CD4-positive, alpha-beta memory T cell (primary cell): ENCODE measurements at regions not wholly inside any gene's neighbourhood (a gene's known extent, or its start where the extent isn't known, plus 50 kb on each side); places are given as distances from the start of the nearest gene placed in this dataset.
"Not testable (repeated sequence)": the region's sequence is repeated elsewhere in the genome, so short reads cannot be mapped to it uniquely, and the experiment has no call there.

Source experiments
- CTCF ChIA-PET: fragments of 350-600 bp; sonication (Branson Sonifier 250); formaldehyde crosslinking; loops from one replicate; lab custom pipeline; 2021; ENCODE audit warnings: inconsistent platforms; ENCODE audit not compliant: partially characterized antibody; lab: Charles Lee
- POLR2A ChIA-PET: fragments of 350-600 bp; sonication (Branson Sonifier 250); formaldehyde crosslinking; loops from one replicate; lab custom pipeline; 2021; ENCODE audit not compliant: partially characterized antibody; lab: Charles Lee
- DNase-seq, 5 donors: peaks; one replicate each; pipeline versions ENCODE4 v3.0.0 to v3.0.0-alpha.2; 2020 to 2022; ENCODE audit warnings: mixed read lengths in 1 of 5
- H3K27ac ChIP-seq: one replicate; pipeline ENCODE4 v1.7.0; 2013; ENCODE audit warnings: low read depth, low read length
- H3K27me3 ChIP-seq: 2 replicates; pipeline ENCODE4 v1.7.0; 2013; ENCODE audit warnings: mild to moderate bottlenecking, low read length, moderate library complexity; ENCODE audit not compliant: insufficient read depth
- H3K36me3 ChIP-seq: 2 replicates; pipeline ENCODE4 v1.7.0; 2013; ENCODE audit warnings: mild to moderate bottlenecking, low read length, moderate library complexity; ENCODE audit not compliant: insufficient read depth
- H3K4me1 ChIP-seq: 2 replicates; pipeline ENCODE4 v1.7.0; 2013; ENCODE audit warnings: mild to moderate bottlenecking, low read length, moderate library complexity; ENCODE audit not compliant: insufficient read depth
- H3K4me3 ChIP-seq, 2 donors: one replicate each; pipeline ENCODE4 v1.7.0; 2013; ENCODE audit warnings: low read length in 2 of 2, mild to moderate bottlenecking in 1 of 2
- H3K9me3 ChIP-seq, 2 donors: one replicate each; pipeline ENCODE4 v1.7.0; 2013; ENCODE audit warnings: low read length in 2 of 2, control low read depth in 1 of 2; ENCODE audit not compliant: control insufficient read depth in 1 of 2
- H3K27ac Mint-ChIP-seq, 7 donors: one replicate each; pipeline ENCODE4 v1.8.0; 2020 to 2021; ENCODE audit warnings: mixed read lengths in 7 of 7, mild to moderate bottlenecking in 6 of 7, inconsistent platforms in 3 of 7, moderate library complexity in 3 of 7
- H3K27me3 Mint-ChIP-seq, 2 donors: one replicate each; pipeline ENCODE4 v1.8.0; 2020 to 2021; ENCODE audit warnings: mixed read lengths in 2 of 2
- H3K36me3 Mint-ChIP-seq, 2 donors: one replicate each; pipeline ENCODE4 v1.8.0; 2020 to 2021; ENCODE audit warnings: mixed read lengths in 2 of 2, inconsistent platforms in 1 of 2, mild to moderate bottlenecking in 1 of 2
- H3K4me1 Mint-ChIP-seq, 4 donors: one replicate each; pipeline ENCODE4 v1.8.0; 2020 to 2021; ENCODE audit warnings: mixed read lengths in 4 of 4, mild to moderate bottlenecking in 1 of 4
- H3K4me3 Mint-ChIP-seq, 8 donors: one replicate each; pipeline ENCODE4 v1.8.0; 2020 to 2021; ENCODE audit warnings: mixed read lengths in 8 of 8, mild to moderate bottlenecking in 7 of 8, moderate library complexity in 6 of 8, inconsistent platforms in 3 of 8
- H3K9me3 Mint-ChIP-seq, 8 donors: one replicate each; pipeline ENCODE4 v1.8.0; 2020 to 2021; ENCODE audit warnings: mixed read lengths in 8 of 8, mild to moderate bottlenecking in 5 of 8, inconsistent platforms in 3 of 8, moderate library complexity in 1 of 8
- intact Hi-C: fragments of 100-400 bp; cut with micrococcal nuclease; formaldehyde crosslinking; loops from one replicate; pipeline ENCODE4 v1.15.1; 2023

- no peak for DNase-seq
- intact Hi-C loops: no loop called here
- Mint-ChIP-seq H3K27ac (no peak overlapping the region), H3K4me1 (no peaks in the 10 kb centered on the region), H3K36me3 (peaks cover 0 to 1% of the 10 kb centered on the region in 2 donors), H3K4me3 (no peak overlapping the region), H3K9me3 (peaks cover 0 to 6% (median 3%) of the 10 kb centered on the region in 8 donors), H3K27me3 (no peaks in the 10 kb centered on the region)
- Histone ChIP-seq H3K9me3 (no peaks in the 10 kb centered on the region), H3K27me3 (no peaks in the 10 kb centered on the region), H3K36me3 (no peaks in the 10 kb centered on the region), H3K4me3 (no peak overlapping the region), H3K27ac (no peak overlapping the region), H3K4me1 (no peaks in the 10 kb centered on the region)
- CTCF ChIA-PET: no interaction called here
- POLR2A ChIA-PET: no interaction called here
Observed at GRCh38 chr16:65375651-65376050, 253.8 kb upstream of the CDH11 start.

GRCh38 chr16:65373097-65373496, 251.2 kb upstream of the CDH11 start:
- no peak overlapping the region for H3K4me3 Mint-ChIP-seq
- intact Hi-C loops: no loop called here

GRCh38 chr16:65372171-65372570, 250.3 kb upstream of the CDH11 start:
- H3K4me1 Mint-ChIP-seq: no peaks in the 10 kb centered on the region
- intact Hi-C loops: no loop called here
- H3K36me3 Mint-ChIP-seq: peaks cover 0 to 1% of the 10 kb centered on the region in 2 donors

More at GRCh38 chr16:65373097-65373496, 251.2 kb upstream of the CDH11 start:
- no peaks in the 10 kb centered on the region for H3K4me1 Mint-ChIP-seq
- no peaks in the 10 kb centered on the region for H3K27me3 Mint-ChIP-seq
- Histone ChIP-seq H3K27ac (no peak overlapping the region), H3K4me3 (no peak overlapping the region), H3K4me1 (no peaks in the 10 kb centered on the region), H3K9me3 (no peaks in the 10 kb centered on the region), H3K27me3 (no peaks in the 10 kb centered on the region), H3K36me3 (no peaks in the 10 kb centered on the region)
- H3K36me3 Mint-ChIP-seq: peaks cover 0 to 1% of the 10 kb centered on the region in 2 donors
- DNase-seq: no peak
- H3K27ac Mint-ChIP-seq: no peak overlapping the region
- peaks cover 0 to 14% (median 6%) of the 10 kb centered on the region in 8 donors for H3K9me3 Mint-ChIP-seq
- ChIA-PET CTCF (no interaction called here), POLR2A (no interaction called here)

GRCh38 chr16:65365732-65366715, 244.2 kb upstream of the CDH11 start:
- no peak overlapping the region for H3K27ac Mint-ChIP-seq
- intact Hi-C loops: no loop called here
- H3K4me3 ChIP-seq: no peak overlapping the region
- DNase-seq: no peak
- no peaks in the 10 kb centered on the region for H3K27me3 Mint-ChIP-seq
- peaks cover 0 to 11% (median 5%) of the 10 kb centered on the region in 8 donors for H3K9me3 Mint-ChIP-seq
- no peak overlapping the region for H3K4me3 Mint-ChIP-seq
- ChIA-PET CTCF (no interaction called here), POLR2A (no interaction called here)
- H3K36me3 ChIP-seq: no peaks in the 10 kb centered on the region
- no peaks in the 10 kb centered on the region for H3K27me3 ChIP-seq
- no peaks in the 10 kb centered on the region for H3K36me3 Mint-ChIP-seq
- H3K9me3 ChIP-seq: no peaks in the 10 kb centered on the region
- H3K4me1 Mint-ChIP-seq: no peaks in the 10 kb centered on the region
- no peak overlapping the region for H3K27ac ChIP-seq
- H3K4me1 ChIP-seq: no peaks in the 10 kb centered on the region

More at GRCh38 chr16:65372171-65372570, 250.3 kb upstream of the CDH11 start:
- no peak overlapping the region for H3K27ac ChIP-seq
- no peaks in the 10 kb centered on the region for H3K9me3 ChIP-seq
- H3K27me3 ChIP-seq: no peaks in the 10 kb centered on the region
- Mint-ChIP-seq H3K4me3 (no peak overlapping the region), H3K9me3 (peaks cover 0 to 15% (median 6%) of the 10 kb centered on the region in 8 donors), H3K27me3 (no peaks in the 10 kb centered on the region), H3K27ac (no peak overlapping the region)
- no peak for DNase-seq
- POLR2A ChIA-PET: no interaction called here
- H3K4me3 ChIP-seq: no peak overlapping the region
- CTCF ChIA-PET: no interaction called here
- H3K36me3 ChIP-seq: no peaks in the 10 kb centered on the region
- no peaks in the 10 kb centered on the region for H3K4me1 ChIP-seq

GRCh38 chr16:65356721-65357120, 234.9 kb upstream of the CDH11 start:
- CTCF ChIA-PET: not testable (repeated sequence)

GRCh38 chr16:65355706-65356105, 233.8 kb upstream of the CDH11 start:
- H3K27ac Mint-ChIP-seq: no peak overlapping the region

More at GRCh38 chr16:65356721-65357120, 234.9 kb upstream of the CDH11 start:
- H3K4me1 Mint-ChIP-seq, H3K4me3 ChIP-seq, H3K4me3 Mint-ChIP-seq, H3K27ac ChIP-seq, H3K36me3 ChIP-seq, H3K27ac Mint-ChIP-seq, H3K4me1 ChIP-seq, POLR2A ChIA-PET, DNase-seq, H3K9me3 ChIP-seq, H3K27me3 Mint-ChIP-seq, H3K27me3 ChIP-seq, intact Hi-C loops, H3K36me3 Mint-ChIP-seq: not testable (repeated sequence)
- H3K9me3 Mint-ChIP-seq: peaks cover 0 to 27% (median 12%) of the 10 kb centered on the region in 8 donors

GRCh38 chr16:65353183-65353582, 231.3 kb upstream of the CDH11 start:
- Mint-ChIP-seq H3K4me3 (no peak overlapping the region), H3K9me3 (peaks cover 0 to 27% (median 8%) of the 10 kb centered on the region in 8 donors), H3K36me3 (no peaks in the 10 kb centered on the region), H3K27ac (no peak overlapping the region), H3K27me3 (no peaks in the 10 kb centered on the region), H3K4me1 (no peaks in the 10 kb centered on the region)
- no peak for DNase-seq
- Histone ChIP-seq H3K27me3 (no peaks in the 10 kb centered on the region), H3K27ac (no peak overlapping the region), H3K36me3 (no peaks in the 10 kb centered on the region), H3K4me1 (no peaks in the 10 kb centered on the region), H3K9me3 (no peaks in the 10 kb centered on the region), H3K4me3 (no peak overlapping the region)
- ChIA-PET CTCF (no interaction called here), POLR2A (no interaction called here)
- intact Hi-C loops: no loop called here

More at GRCh38 chr16:65355706-65356105, 233.8 kb upstream of the CDH11 start:
- Histone ChIP-seq H3K4me3 (no peak overlapping the region), H3K27ac (no peak overlapping the region), H3K36me3 (no peaks in the 10 kb centered on the region), H3K9me3 (no peaks in the 10 kb centered on the region), H3K4me1 (no peaks in the 10 kb centered on the region), H3K27me3 (no peaks in the 10 kb centered on the region)
- intact Hi-C loops: no loop called here
- CTCF ChIA-PET: no interaction called here
- Mint-ChIP-seq H3K9me3 (peaks cover 0 to 27% (median 12%) of the 10 kb centered on the region in 8 donors), H3K36me3 (no peaks in the 10 kb centered on the region), H3K4me1 (no peaks in the 10 kb centered on the region), H3K4me3 (no peak overlapping the region), H3K27me3 (no peaks in the 10 kb centered on the region)
- POLR2A ChIA-PET: no interaction called here
- no peak for DNase-seq
